ENCODE measurements at regions not wholly inside any gene's neighbourhood (a gene's known extent, or its start where the extent isn't known, plus 50 kb on each side); places are given as distances from the start of the nearest gene placed in this dataset.
"Not testable (repeated sequence)": the region's sequence is repeated elsewhere in the genome, so short reads cannot be mapped to it uniquely, and the experiment has no call there.

- H3K9ac ChIP-seq (replicated peaks; ENCODE audit: extremely low read depth, insufficient read depth, low read length); DNase-seq (ENCODE audit: low read depth, low spot score); POLR2A ChIA-PET; H3K4me2 ChIP-seq (ENCODE audit: insufficient read depth, low read length); H3K9me1 ChIP-seq (replicated peaks; ENCODE audit: control insufficient read depth, extremely low read depth, insufficient read depth, low read length); BruUV-seq (replicated peaks); H3K4me3 ChIP-seq (replicated peaks in 1 of 3; ENCODE audit: insufficient read depth in 1 of 3, low read depth in 1 of 3, low read length in 3 of 3); H2AFZ ChIP-seq (ENCODE audit: low read depth, low read length); intact Hi-C loops (cut with micrococcal nuclease); FAIRE-seq; H3K4me1 ChIP-seq (ENCODE audit: control insufficient read depth, extremely low read depth, insufficient read depth, low read length); H3K36me3 ChIP-seq (ENCODE audit: control insufficient read depth in 2 of 2, extremely low read depth in 1 of 2, insufficient read depth in 2 of 2, low read length in 2 of 2); H4K20me1 ChIP-seq (replicated peaks; ENCODE audit: control insufficient read depth, extremely low read depth, insufficient read depth, low read length); H3K9me3 ChIP-seq (replicated peaks; ENCODE audit: control insufficient read depth, insufficient read depth, low read length); H3K79me2 ChIP-seq (ENCODE audit: control insufficient read depth, insufficient read depth, low read length); H3K27me3 ChIP-seq (ENCODE audit: control insufficient read depth in 2 of 2, insufficient read depth in 2 of 2, low read length in 2 of 2); dilution Hi-C loops (cut with MboI; ENCODE audit: extremely low pct_ligation_motif_present, low sequenced_read_pairs); H3K27ac ChIP-seq (ENCODE audit: insufficient read depth, low read depth, low read length): not testable (repeated sequence)
- CTCF ChIA-PET = interaction anchor here (1.0 kb wide), 1 partner anchor 22 kb away, joined by 3 read pairs; no protein-coding TSS in a partner anchor
Observed at GRCh38 chr6:40868089-40868865, 170.7 kb downstream of the UNC5CL start.

GRCh38 chr6:40867527-40867926 is 171.5 kb downstream of the UNC5CL start:
- H3K4me2 ChIP-seq (ENCODE audit: insufficient read depth, low read length); H3K9me1 ChIP-seq (replicated peaks; ENCODE audit: control insufficient read depth, extremely low read depth, insufficient read depth, low read length); H3K36me3 ChIP-seq (ENCODE audit: control insufficient read depth in 2 of 2, extremely low read depth in 1 of 2, insufficient read depth in 2 of 2, low read length in 2 of 2); H3K4me3 ChIP-seq (replicated peaks in 1 of 3; ENCODE audit: insufficient read depth in 1 of 3, low read depth in 1 of 3, low read length in 3 of 3); dilution Hi-C loops (cut with MboI; ENCODE audit: extremely low pct_ligation_motif_present, low sequenced_read_pairs); BruUV-seq (replicated peaks); H3K9ac ChIP-seq (replicated peaks; ENCODE audit: extremely low read depth, insufficient read depth, low read length); H3K79me2 ChIP-seq (ENCODE audit: control insufficient read depth, insufficient read depth, low read length); H2AFZ ChIP-seq (ENCODE audit: low read depth, low read length); H3K27ac ChIP-seq (ENCODE audit: insufficient read depth, low read depth, low read length); FAIRE-seq; H3K4me1 ChIP-seq (ENCODE audit: control insufficient read depth, extremely low read depth, insufficient read depth, low read length); H4K20me1 ChIP-seq (replicated peaks; ENCODE audit: control insufficient read depth, extremely low read depth, insufficient read depth, low read length); POLR2A ChIA-PET; intact Hi-C loops (cut with micrococcal nuclease); DNase-seq (ENCODE audit: low read depth, low spot score); H3K9me3 ChIP-seq (replicated peaks; ENCODE audit: control insufficient read depth, insufficient read depth, low read length); H3K27me3 ChIP-seq (ENCODE audit: control insufficient read depth in 2 of 2, insufficient read depth in 2 of 2, low read length in 2 of 2); CTCF ChIA-PET: not testable (repeated sequence)

- CTCF ChIA-PET; BruUV-seq (replicated peaks); POLR2A ChIA-PET; intact Hi-C loops (cut with micrococcal nuclease); H4K20me1 ChIP-seq (replicated peaks; ENCODE audit: control insufficient read depth, extremely low read depth, insufficient read depth, low read length); H3K4me3 ChIP-seq (replicated peaks in 1 of 3; ENCODE audit: insufficient read depth in 1 of 3, low read depth in 1 of 3, low read length in 3 of 3); H3K9me3 ChIP-seq (replicated peaks; ENCODE audit: control insufficient read depth, insufficient read depth, low read length); H3K4me2 ChIP-seq (ENCODE audit: insufficient read depth, low read length); H3K27me3 ChIP-seq (ENCODE audit: control insufficient read depth in 2 of 2, insufficient read depth in 2 of 2, low read length in 2 of 2); DNase-seq (ENCODE audit: low read depth, low spot score); H3K27ac ChIP-seq (ENCODE audit: insufficient read depth, low read depth, low read length); dilution Hi-C loops (cut with MboI; ENCODE audit: extremely low pct_ligation_motif_present, low sequenced_read_pairs); H3K36me3 ChIP-seq (ENCODE audit: control insufficient read depth in 2 of 2, extremely low read depth in 1 of 2, insufficient read depth in 2 of 2, low read length in 2 of 2); H3K79me2 ChIP-seq (ENCODE audit: control insufficient read depth, insufficient read depth, low read length); H3K9ac ChIP-seq (replicated peaks; ENCODE audit: extremely low read depth, insufficient read depth, low read length); H3K4me1 ChIP-seq (ENCODE audit: control insufficient read depth, extremely low read depth, insufficient read depth, low read length); H2AFZ ChIP-seq (ENCODE audit: low read depth, low read length); H3K9me1 ChIP-seq (replicated peaks; ENCODE audit: control insufficient read depth, extremely low read depth, insufficient read depth, low read length); FAIRE-seq: not testable (repeated sequence)
Observed at GRCh38 chr6:40865259-40865658, 173.8 kb downstream of the UNC5CL start.
